Endothelial cell (in vitro differentiated cells): ENCODE measurements at regions not wholly inside any gene's neighbourhood (a gene's known extent, or its start where the extent isn't known, plus 50 kb on each side); places are given as distances from the start of the nearest gene placed in this dataset.

Experiments
- DNase-seq: peaks from one replicate; pipeline ENCODE4 v3.0.0; 2021; ENCODE audit warnings: low spot score
- H3K27ac Mint-ChIP-seq: one replicate; pipeline ENCODE4 v1.8.0; 2021; ENCODE audit warnings: mixed read lengths, inconsistent platforms; ENCODE audit not compliant: unreplicated experiment
- H3K27me3 Mint-ChIP-seq: one replicate; pipeline ENCODE4 v1.8.0; 2021; ENCODE audit warnings: mild to moderate bottlenecking, moderate library complexity, mixed read lengths, inconsistent platforms; ENCODE audit not compliant: unreplicated experiment
- H3K36me3 Mint-ChIP-seq: one replicate; pipeline ENCODE4 v1.8.0; 2021; ENCODE audit warnings: mild to moderate bottlenecking, low read depth, mixed read lengths, inconsistent platforms; ENCODE audit not compliant: unreplicated experiment
- H3K4me1 Mint-ChIP-seq: one replicate; pipeline ENCODE4 v1.8.0; 2021; ENCODE audit warnings: mild to moderate bottlenecking, mixed read lengths, inconsistent platforms; ENCODE audit not compliant: unreplicated experiment
- H3K4me3 Mint-ChIP-seq: one replicate; pipeline ENCODE4 v1.8.0; 2021; ENCODE audit warnings: mild to moderate bottlenecking, mixed read lengths, inconsistent platforms; ENCODE audit not compliant: unreplicated experiment
- H3K9me3 Mint-ChIP-seq: one replicate; pipeline ENCODE4 v1.8.0; 2021; ENCODE audit warnings: mixed read lengths, inconsistent platforms; ENCODE audit not compliant: unreplicated experiment
- CTCF ChIP-seq: fragments of 200-600 bp; sonication (generic); IDR thresholded peaks from one replicate; pipeline ENCODE4 v1.5.0; 2021; ENCODE audit warnings: antibody characterized with exemption; ENCODE audit not compliant: unreplicated experiment

- no peaks in the 10 kb centered on the region for H3K27me3 Mint-ChIP-seq
These were observed 1932.2 kb upstream of the CELF4 start for GRCh38 chr18:39497821-39498220.

GRCh38 chr18:39496986-39497385 is 1931.4 kb upstream of the CELF4 start:
- H3K36me3 Mint-ChIP-seq = no peaks in the 10 kb centered on the region
- H3K27ac Mint-ChIP-seq = no peak overlapping the region
- H3K9me3 Mint-ChIP-seq = peaks cover 4% of the 10 kb centered on the region
- DNase-seq = no peak
- TF ChIP-seq CTCF = no peak
- no peaks in the 10 kb centered on the region for H3K4me1 Mint-ChIP-seq
- no peaks in the 10 kb centered on the region for H3K27me3 Mint-ChIP-seq
- H3K4me3 Mint-ChIP-seq = no peak overlapping the region

More at GRCh38 chr18:39497821-39498220, 1932.2 kb upstream of the CELF4 start:
- Mint-ChIP-seq H3K4me1 (no peaks in the 10 kb centered on the region), H3K27ac (no peak overlapping the region), H3K9me3 (peaks cover 4% of the 10 kb centered on the region), H3K36me3 (no peaks in the 10 kb centered on the region), H3K4me3 (no peak overlapping the region)
- DNase-seq = no peak
- no peak for TF ChIP-seq CTCF

- Mint-ChIP-seq H3K9me3 (peaks cover 4% of the 10 kb centered on the region), H3K27ac (no peak overlapping the region), H3K27me3 (no peaks in the 10 kb centered on the region), H3K36me3 (no peaks in the 10 kb centered on the region), H3K4me1 (no peaks in the 10 kb centered on the region), H3K4me3 (no peak overlapping the region)
- TF ChIP-seq CTCF = no peak
- DNase-seq = no peak
These were observed 1928.8 kb upstream of the CELF4 start for GRCh38 chr18:39494211-39494896.

- no peaks in the 10 kb centered on the region for H3K27me3 Mint-ChIP-seq
- no peak for TF ChIP-seq CTCF
- H3K36me3 Mint-ChIP-seq = no peaks in the 10 kb centered on the region
- H3K4me3 Mint-ChIP-seq = no peak overlapping the region
- H3K4me1 Mint-ChIP-seq = no peaks in the 10 kb centered on the region
- H3K9me3 Mint-ChIP-seq = no peaks in the 10 kb centered on the region
- no peak for DNase-seq
- no peak overlapping the region for H3K27ac Mint-ChIP-seq
These were observed 1925.8 kb upstream of the CELF4 start for GRCh38 chr18:39491408-39491807.

- no peak for DNase-seq
- Mint-ChIP-seq H3K27me3 (no peaks in the 10 kb centered on the region), H3K36me3 (no peaks in the 10 kb centered on the region), H3K4me3 (no peak overlapping the region), H3K9me3 (no peaks in the 10 kb centered on the region), H3K27ac (no peak overlapping the region), H3K4me1 (no peaks in the 10 kb centered on the region)
- no peak for TF ChIP-seq CTCF
These were observed 1923.8 kb upstream of the CELF4 start for GRCh38 chr18:39489431-39489830.
